ENCODE measurements at regions not wholly inside any gene's neighbourhood (a gene's known extent, or its start where the extent isn't known, plus 50 kb on each side); places are given as distances from the start of the nearest gene placed in this dataset.

GRCh38 chr13:62093984-62094780 is 678.5 kb upstream of the PCDH20 start:
- no peak for TF ChIP-seq CTCF (IDR thresholded peaks at IDR 0.05; ENCODE audit: insufficient read depth, low read length, severe bottlenecking)
- no peak for FAIRE-seq
- DNase-seq (ENCODE audit: low read depth), result no peak
- H3K4me3 ChIP-seq (ENCODE audit: low read depth, low read length), result no peak overlapping the region
- H3K27me3 ChIP-seq (ENCODE audit: control insufficient read depth, insufficient read depth, low read length), result no peaks in the 10 kb centered on the region
- H3K36me3 ChIP-seq (ENCODE audit: control insufficient read depth, insufficient read depth, low read length), result no peaks in the 10 kb centered on the region

- no peak overlapping the region for H3K4me3 ChIP-seq (ENCODE audit: low read depth, low read length)
- H3K27me3 ChIP-seq (ENCODE audit: control insufficient read depth, insufficient read depth, low read length), result no peaks in the 10 kb centered on the region
- FAIRE-seq (no peak), DNase-seq (ENCODE audit: low read depth) (no peak)
- TF ChIP-seq CTCF (IDR thresholded peaks at IDR 0.05; ENCODE audit: insufficient read depth, low read length, severe bottlenecking), result no peak
- no peaks in the 10 kb centered on the region for H3K36me3 ChIP-seq (ENCODE audit: control insufficient read depth, insufficient read depth, low read length)
These were observed 677.3 kb upstream of the PCDH20 start for GRCh38 chr13:62092949-62093348.

GRCh38 chr13:62092536-62092935 is 676.9 kb upstream of the PCDH20 start:
- Histone ChIP-seq H3K4me3 (ENCODE audit: low read depth, low read length) (no peak overlapping the region), H3K27me3 (ENCODE audit: control insufficient read depth, insufficient read depth, low read length) (no peaks in the 10 kb centered on the region), H3K36me3 (ENCODE audit: control insufficient read depth, insufficient read depth, low read length) (no peaks in the 10 kb centered on the region)
- DNase-seq (ENCODE audit: low read depth), result no peak
- no peak for TF ChIP-seq CTCF (IDR thresholded peaks at IDR 0.05; ENCODE audit: insufficient read depth, low read length, severe bottlenecking)
- FAIRE-seq, result no peak

- no peak for TF ChIP-seq CTCF (IDR thresholded peaks at IDR 0.05; ENCODE audit: insufficient read depth, low read length, severe bottlenecking)
- H3K27me3 ChIP-seq (ENCODE audit: control insufficient read depth, insufficient read depth, low read length), result no peaks in the 10 kb centered on the region
- H3K36me3 ChIP-seq (ENCODE audit: control insufficient read depth, insufficient read depth, low read length), result no peaks in the 10 kb centered on the region
- DNase-seq (ENCODE audit: low read depth) (no peak), FAIRE-seq (no peak)
- no peak overlapping the region for H3K4me3 ChIP-seq (ENCODE audit: low read depth, low read length)
These were observed 672.5 kb upstream of the PCDH20 start for GRCh38 chr13:62088165-62088564.

GRCh38 chr13:62087124-62087523 is 671.5 kb upstream of the PCDH20 start:
- Histone ChIP-seq H3K27me3 (ENCODE audit: control insufficient read depth, insufficient read depth, low read length) (no peaks in the 10 kb centered on the region), H3K4me3 (ENCODE audit: low read depth, low read length) (no peak overlapping the region), H3K36me3 (ENCODE audit: control insufficient read depth, insufficient read depth, low read length) (no peaks in the 10 kb centered on the region)
- no peak for TF ChIP-seq CTCF (IDR thresholded peaks at IDR 0.05; ENCODE audit: insufficient read depth, low read length, severe bottlenecking)
- FAIRE-seq, result no peak
- DNase-seq (ENCODE audit: low read depth), result no peak
